IPS-18c (cell line): ENCODE measurements at regions not wholly inside any gene's neighbourhood (a gene's known extent, or its start where the extent isn't known, plus 50 kb on each side); places are given as distances from the start of the nearest gene placed in this dataset.
"Not testable (repeated sequence)": the region's sequence is repeated elsewhere in the genome, so short reads cannot be mapped to it uniquely, and the experiment has no call there.

ENCODE experiments used
- H3K4me3 ChIP-seq: 2 replicates; pipeline ENCODE4 v1.7.0; 2013; ENCODE audit warnings: low read depth, mild to moderate bottlenecking, low read length, moderate library complexity; ENCODE audit not compliant: insufficient read depth
- H3K9me3 ChIP-seq: one replicate; pipeline ENCODE4 v1.6.1; 2013; ENCODE audit warnings: mild to moderate bottlenecking, low read length, moderate library complexity; ENCODE audit not compliant: control insufficient read depth, insufficient read depth

DNA sequence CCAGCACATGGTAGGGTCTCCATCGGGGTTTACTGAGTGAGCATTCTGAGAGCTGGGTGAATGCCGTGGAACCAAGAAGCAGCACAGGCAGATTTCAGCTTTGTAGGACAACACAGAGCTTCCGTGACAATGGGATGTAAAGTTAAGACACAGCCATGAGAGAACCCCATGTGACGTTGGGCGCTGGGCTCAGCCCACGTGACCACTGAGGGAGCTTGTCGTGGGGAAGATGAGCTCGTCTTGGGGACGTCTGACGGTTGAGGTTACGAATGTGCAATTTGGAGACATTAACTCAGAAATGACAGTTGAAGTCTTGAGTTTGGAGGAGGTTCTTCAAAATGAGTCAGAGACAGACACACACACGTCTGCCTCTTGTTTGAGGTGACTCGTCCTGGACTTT, 51.5 kb upstream of the MUC20 start:
- H3K9me3 ChIP-seq, H3K4me3 ChIP-seq: not testable (repeated sequence)

DNA sequence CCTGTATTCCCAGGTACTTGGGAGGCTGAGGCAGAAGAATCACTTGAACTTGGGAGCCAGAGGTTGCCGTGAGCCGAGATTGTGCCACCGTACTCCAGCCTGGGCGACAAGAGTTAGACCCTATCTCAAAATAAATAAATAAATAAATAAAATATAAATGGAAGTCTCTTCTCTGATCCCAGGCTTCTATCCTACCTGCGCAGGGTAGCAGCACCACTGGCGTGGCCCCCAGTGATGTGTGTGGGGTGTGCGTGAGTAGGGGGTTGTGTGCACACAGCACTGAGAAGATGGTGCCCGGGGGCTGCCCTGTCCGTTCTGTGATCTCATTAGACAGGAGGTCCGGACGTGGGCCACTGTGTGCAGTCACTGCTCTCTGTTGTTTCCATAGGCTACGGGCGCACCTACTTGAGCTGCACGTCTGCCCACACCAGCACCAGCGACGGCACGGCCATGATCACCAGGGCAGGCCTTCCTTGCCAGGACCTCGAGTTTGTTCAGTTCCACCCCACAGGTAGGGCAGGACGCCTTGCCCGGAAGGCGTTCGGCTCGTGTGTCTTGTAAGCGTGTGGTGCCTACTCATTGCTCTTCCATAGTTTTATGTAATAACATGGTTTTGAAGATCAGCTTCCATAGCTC, 52.5 kb upstream of the MUC20 start:
- H3K4me3 ChIP-seq, H3K9me3 ChIP-seq: not testable (repeated sequence)

DNA sequence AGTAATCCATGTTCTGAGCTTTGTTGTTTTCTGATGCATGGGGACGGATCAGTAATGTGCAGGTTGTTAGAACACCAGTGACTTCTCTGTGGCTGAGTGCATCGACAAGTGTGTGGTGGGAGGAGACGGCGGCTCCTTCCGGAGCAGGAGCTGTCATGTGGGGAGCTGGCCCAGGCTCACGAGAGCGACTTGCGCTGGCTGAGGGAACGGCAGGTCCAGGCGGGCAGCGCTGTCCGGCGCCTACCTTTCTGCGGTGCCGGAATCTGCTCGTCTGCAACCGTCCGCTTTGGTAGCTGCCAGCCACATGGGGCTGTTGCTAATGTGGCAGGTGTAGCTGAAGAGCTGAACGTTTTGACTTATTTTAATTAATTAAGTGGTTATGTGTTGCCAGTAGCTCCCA, 55.5 kb upstream of the MUC20 start:
- not testable (repeated sequence) for H3K9me3 ChIP-seq, H3K4me3 ChIP-seq

GRCh38 chr3:195664131-195664530, 56.6 kb upstream of the MUC20 start:
- H3K4me3 ChIP-seq, H3K9me3 ChIP-seq: not testable (repeated sequence)

- H3K4me3 ChIP-seq, H3K9me3 ChIP-seq: not testable (repeated sequence)
Observed at GRCh38 chr3:195659136-195659533, 61.6 kb upstream of the MUC20 start.

GRCh38 chr3:195658381-195659135, 62.2 kb upstream of the MUC20 start:
- not testable (repeated sequence) for H3K9me3 ChIP-seq
- H3K4me3 ChIP-seq: peak overlapping the region; percentile 57; the same call in 1 of the 2 replicates

DNA sequence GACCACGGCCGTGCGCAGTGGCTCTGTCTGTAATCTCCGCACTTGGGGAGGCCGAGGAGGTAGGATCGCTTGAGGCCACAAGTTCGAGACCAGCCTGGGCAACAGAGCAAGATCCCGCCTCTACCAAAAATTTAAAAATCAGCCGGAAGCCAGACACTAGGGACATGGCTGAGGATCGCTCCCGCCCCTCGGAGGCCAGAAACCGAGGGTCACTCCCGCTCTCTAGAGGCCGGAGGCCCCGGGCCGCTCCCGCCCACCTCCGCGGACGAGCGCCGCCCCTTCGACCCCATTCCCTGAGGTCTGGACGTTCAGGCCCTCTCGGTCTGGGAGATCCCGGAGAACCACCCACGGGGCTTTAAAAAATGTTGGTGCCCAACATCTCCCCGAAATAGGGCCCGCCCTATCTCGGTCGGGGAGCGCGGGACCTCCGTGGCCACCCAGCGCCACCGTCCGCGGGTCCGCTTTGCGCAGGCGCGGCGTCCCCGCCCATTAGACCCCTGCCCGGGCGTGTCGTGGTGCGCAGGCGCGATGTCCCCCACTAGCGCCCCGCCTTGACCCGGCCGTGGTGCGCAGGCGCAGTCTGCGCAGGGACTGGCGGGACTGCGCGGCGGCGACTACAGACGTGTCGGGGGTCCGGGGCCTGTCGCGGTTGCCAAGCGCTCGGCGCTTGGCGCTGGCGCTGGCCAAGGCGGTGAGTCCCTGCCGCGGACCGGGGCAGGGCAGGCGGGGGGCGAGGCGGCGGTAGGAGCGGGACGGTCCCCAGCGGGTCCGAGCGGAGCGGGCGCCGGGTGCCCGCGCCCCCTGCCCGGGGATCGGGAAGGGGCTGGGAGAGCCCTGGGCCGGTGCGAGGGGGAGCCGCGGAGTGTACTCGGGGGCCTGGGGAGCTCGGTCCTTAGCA, 63.1 kb upstream of the MUC20 start:
- peak overlapping the region; percentile 57 for H3K4me3 ChIP-seq

DNA sequence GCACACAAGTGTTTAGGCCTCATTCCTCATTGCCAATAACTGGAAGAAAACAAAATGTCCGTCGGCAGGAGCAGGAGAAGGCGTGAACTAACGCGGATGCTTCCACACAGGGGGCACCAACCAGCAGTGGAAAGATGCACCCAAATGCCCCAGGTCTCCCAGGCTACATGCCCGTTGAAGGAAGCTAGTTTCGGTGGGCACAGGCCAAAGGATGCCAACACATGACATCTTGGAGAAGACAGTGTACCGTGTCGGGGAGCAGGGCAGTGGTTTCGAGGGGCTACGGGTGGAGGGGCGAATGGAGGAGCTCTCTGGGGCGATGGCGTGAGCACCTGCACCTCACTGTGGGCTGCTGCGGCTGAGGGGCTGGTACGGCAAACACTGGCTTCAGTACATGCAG, 64.7 kb upstream of the MUC20 start:
- not testable (repeated sequence) for H3K4me3 ChIP-seq, H3K9me3 ChIP-seq

More for the DNA sequence above, 63.1 kb upstream of the MUC20 start:
- not testable (repeated sequence) for H3K9me3 ChIP-seq

GRCh38 chr3:195654746-195655145, 66.0 kb upstream of the MUC20 start:
- not testable (repeated sequence) for H3K9me3 ChIP-seq, H3K4me3 ChIP-seq

DNA sequence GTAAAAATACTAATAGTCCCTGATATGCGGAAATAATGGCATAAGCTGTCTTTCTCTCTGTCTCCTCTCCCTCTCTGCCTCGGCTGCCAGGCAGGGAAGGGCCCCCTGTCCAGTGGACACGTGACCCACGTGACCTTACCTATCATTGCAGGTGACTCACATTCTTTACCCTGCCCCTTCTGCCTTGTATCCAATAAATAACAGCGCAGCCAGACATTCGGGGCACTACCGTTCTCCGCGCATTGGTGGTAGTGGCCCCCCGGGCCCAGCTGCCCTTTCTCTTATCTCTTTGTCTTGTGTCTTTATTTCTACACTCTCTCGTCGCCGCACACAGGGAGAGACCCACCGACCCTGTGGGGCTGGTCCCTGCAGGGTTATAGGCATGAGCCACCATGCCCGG, 66.6 kb upstream of the MUC20 start:
- H3K9me3 ChIP-seq, H3K4me3 ChIP-seq: not testable (repeated sequence)

- not testable (repeated sequence) for H3K9me3 ChIP-seq, H3K4me3 ChIP-seq
Observed at GRCh38 chr3:195653641-195654040, 67.1 kb upstream of the MUC20 start.

DNA sequence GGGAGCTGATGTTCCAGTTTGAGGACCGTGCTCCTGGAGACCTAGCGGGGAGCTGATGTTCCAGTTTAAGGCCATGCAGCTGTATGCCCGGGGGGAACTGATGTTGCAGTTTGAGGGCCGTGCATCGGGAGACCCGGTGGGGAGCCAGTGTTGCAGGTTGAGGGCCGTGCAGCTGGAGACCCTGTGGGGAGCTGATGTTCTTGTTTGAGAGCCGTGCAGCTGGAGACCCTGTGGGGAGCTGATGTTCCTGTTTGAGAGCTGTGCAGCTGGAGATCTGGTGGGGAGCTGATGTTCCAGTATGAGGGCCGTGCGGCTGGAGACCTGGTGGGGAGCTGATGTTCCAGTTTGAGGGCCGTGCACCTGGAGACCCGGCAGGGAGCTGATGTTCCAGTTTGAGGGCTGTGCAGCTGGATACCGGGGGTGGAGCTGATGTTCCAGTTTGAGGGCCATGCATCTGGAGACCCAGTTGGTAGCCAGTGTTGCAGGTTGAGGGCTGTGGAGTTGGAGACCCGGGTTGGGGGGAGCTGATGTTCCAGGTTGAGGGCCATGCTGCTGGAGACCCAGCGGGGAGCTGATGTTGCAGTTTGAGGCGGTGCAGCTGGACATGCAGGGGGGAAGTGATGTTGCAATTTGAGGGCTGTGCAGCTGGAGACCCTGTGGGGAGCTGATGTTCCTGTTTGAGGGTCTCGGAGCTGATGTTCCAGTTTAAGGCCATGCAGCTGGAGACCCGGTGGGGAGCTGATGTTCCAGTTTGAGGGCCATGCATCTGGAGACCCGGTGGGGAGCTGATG, 64.4 kb upstream of the APOD start:
- H3K9me3 ChIP-seq, H3K4me3 ChIP-seq: not testable (repeated sequence)

- not testable (repeated sequence) for H3K4me3 ChIP-seq, H3K9me3 ChIP-seq
Observed at GRCh38 chr3:195645872-195646271, 62.1 kb upstream of the APOD start.

DNA sequence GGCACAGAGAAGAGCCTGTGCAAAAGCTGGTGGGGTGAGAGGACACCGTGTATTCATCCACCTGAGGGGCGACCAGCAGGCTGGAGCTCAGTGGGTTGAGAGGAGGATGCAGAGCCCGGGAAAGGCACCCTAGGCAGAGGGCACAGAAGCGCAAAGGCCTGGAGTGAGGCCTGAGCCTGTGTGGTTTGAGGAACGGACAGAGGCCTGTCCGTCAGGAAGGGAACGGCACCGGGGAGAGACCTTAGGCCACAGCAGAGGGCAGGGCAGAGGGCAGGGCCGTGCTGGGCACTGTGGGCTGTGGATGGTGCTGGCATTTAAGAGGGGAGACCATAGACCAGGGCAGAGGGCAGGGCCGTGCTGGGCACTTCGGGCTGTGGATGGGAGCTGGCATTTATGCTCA, 59.5 kb upstream of the APOD start:
- H3K4me3 ChIP-seq: not testable (repeated sequence)

DNA sequence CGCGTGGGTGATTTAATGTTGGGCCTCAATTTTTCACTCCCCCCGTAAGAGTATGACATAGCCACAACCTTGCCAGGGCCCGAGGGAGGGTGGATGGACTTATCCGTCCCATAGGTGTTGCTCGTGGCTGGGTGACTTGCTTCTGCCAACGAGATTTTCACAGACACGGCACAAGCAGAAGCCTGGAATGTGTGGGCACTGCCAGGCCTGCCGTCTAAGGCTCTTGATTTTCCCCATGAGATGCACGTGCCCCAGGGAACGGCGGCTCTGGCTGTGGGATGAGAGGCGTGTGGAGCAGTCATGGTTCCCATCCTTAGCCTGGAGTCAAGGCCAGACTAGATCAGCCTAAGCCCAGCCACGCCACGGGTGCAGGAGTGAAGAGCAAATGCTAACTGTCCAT, 58.6 kb upstream of the APOD start:
- H3K4me3 ChIP-seq, H3K9me3 ChIP-seq: not testable (repeated sequence)

More for the DNA sequence above, 59.5 kb upstream of the APOD start:
- not testable (repeated sequence) for H3K9me3 ChIP-seq

DNA sequence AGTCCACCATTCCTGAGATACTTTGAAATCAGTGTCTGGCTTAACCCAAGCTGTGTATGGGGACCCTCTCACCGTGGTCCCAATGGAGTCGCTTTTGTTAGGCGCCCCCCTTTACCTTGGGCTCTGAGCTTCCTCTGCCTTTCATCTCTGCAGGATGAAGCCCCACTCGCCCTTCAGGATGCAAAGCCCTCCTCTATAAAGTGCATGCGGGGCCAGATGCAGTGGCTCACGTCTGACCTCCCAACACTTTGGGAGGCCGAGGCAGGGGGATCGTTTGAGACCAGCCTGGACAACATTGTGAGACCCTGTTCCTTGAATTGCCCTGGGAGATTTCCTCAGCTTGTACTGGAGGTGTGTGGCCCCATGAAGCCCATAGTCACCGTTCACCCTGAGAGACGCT, 54.7 kb upstream of the APOD start:
- H3K4me3 ChIP-seq, H3K9me3 ChIP-seq: not testable (repeated sequence)

DNA sequence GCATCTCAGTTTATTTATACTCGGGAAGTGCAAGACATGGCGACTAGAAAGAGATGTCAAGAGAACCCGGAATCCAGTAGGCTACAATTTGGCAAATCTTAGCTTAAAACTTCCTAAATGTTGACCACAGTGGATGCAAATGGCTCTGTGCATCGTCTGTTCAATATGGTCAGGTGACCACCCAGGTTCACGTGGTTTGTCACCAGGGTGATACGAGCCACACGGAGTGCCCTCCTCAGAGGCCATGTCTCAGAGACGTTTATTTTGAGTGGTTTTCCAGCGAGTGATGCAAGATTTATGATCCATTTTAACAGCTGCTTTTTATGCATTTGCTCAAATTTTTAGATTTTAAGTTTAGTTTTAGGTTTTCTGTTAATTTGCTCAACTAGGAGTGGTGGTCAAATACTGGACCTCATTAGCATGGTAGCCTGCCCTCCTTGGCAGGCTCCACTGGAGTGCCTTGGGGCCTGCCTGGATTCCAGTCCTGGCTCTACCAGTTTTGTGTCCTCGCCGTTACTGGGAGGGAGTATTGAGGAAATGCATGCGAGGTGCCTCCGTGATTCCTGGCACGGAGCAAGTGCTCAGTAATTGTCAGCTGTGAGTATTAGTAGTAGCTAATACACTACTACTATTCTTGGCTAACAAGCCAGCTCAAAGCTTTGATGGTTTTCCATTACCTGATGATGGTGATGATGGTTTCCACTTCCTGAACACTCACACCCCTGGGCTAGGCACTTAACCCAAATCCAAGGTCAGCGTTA, 53.9 kb upstream of the APOD start:
- H3K4me3 ChIP-seq, H3K9me3 ChIP-seq: not testable (repeated sequence)
